Neural cell (in vitro differentiated cells): ENCODE measurements at regions not wholly inside any gene's neighbourhood (a gene's known extent, or its start where the extent isn't known, plus 50 kb on each side); places are given as distances from the start of the nearest gene placed in this dataset.

Experiments used
- H2AFZ ChIP-seq: fragments of 200-600, 300-800 bp; sonication (generic), shearing (Covaris generic); 2 replicates; pipeline ENCODE4 v1.6.0; 2014; ENCODE audit warnings: low read depth, mild to moderate bottlenecking, antibody characterized with exemption, low read length, moderate library complexity
- H3F3A ChIP-seq: fragments of 200-600 bp; shearing (Covaris generic); 2 replicates; pipeline ENCODE4 v1.6.1; 2016; ENCODE audit warnings: mild to moderate bottlenecking, moderate library complexity, mixed read lengths, antibody characterized with exemption, low read length; ENCODE audit not compliant: insufficient read depth, poor library complexity, severe bottlenecking
- H3K27ac ChIP-seq: fragments of 200-600, 300-800 bp; sonication (generic), shearing (Covaris generic); 2 replicates; pipeline ENCODE4 v1.5.1; 2014; ENCODE audit warnings: mild to moderate bottlenecking, low read length, moderate library complexity
- H3K27me3 ChIP-seq: fragments of 300-800, 200-600 bp; sonication (generic), shearing (Covaris generic); 2 replicates; pipeline ENCODE4 v1.6.0; 2014; ENCODE audit warnings: mild to moderate bottlenecking, low read depth, low read length, moderate library complexity; ENCODE audit not compliant: insufficient read depth
- H3K36me3 ChIP-seq: fragments of 300-800, 200-600 bp; sonication (generic), shearing (Covaris generic); 2 replicates; pipeline ENCODE4 v1.5.1; 2014; ENCODE audit warnings: mild to moderate bottlenecking, antibody characterized with exemption, low read length, moderate library complexity; ENCODE audit not compliant: insufficient read depth
- H3K4me2 ChIP-seq: fragments of 300-800, 200-600 bp; sonication (generic), shearing (Covaris generic); 2 replicates; pipeline ENCODE4 v1.6.0; 2014; ENCODE audit warnings: mild to moderate bottlenecking, low read length
- H3K4me3 ChIP-seq: fragments of 300-800, 200-600 bp; sonication (generic), shearing (Covaris generic); 2 replicates; pipeline ENCODE4 v1.5.1; 2014; ENCODE audit warnings: mild to moderate bottlenecking, low read length, moderate library complexity
- H3K79me2 ChIP-seq: fragments of 200-600 bp; shearing (Covaris generic); replicated peaks from 2 replicates; pipeline ENCODE4 v1.6.0; 2014; ENCODE audit warnings: mild to moderate bottlenecking, low read length, moderate library complexity; ENCODE audit not compliant: insufficient read depth
- H3K9ac ChIP-seq: fragments of 300-800, 200-600 bp; sonication (generic), shearing (Covaris generic); 2 replicates; pipeline ENCODE4 v1.6.1; 2016; ENCODE audit warnings: mild to moderate bottlenecking, low read length, mixed read lengths
- H3K9me2 ChIP-seq: fragments of 200-600 bp; shearing (Covaris generic); 2 replicates; pipeline ENCODE4 v1.6.1; 2016; ENCODE audit warnings: mild to moderate bottlenecking, low read length, mixed read lengths; ENCODE audit not compliant: insufficient read depth
- H3K9me3 ChIP-seq: fragments of 200-600, 300-800 bp; sonication (generic), shearing (Covaris generic); 2 replicates; pipeline ENCODE4 v1.6.1; 2016; ENCODE audit warnings: mild to moderate bottlenecking, mixed run types, low read length, moderate library complexity, mixed read lengths
- H4K20me1 ChIP-seq: fragments of 200-600 bp; shearing (Covaris generic); 2 replicates; pipeline ENCODE4 v1.6.1; 2016; ENCODE audit warnings: mild to moderate bottlenecking, mixed run types; ENCODE audit not compliant: insufficient read depth
- EP300 ChIP-seq: fragments of 450-650 bp; conservative IDR thresholded peaks from 2 replicates; pipeline ENCODE4 v1.6.1; 2014; ENCODE audit warnings: antibody characterized with exemption, mild to moderate bottlenecking, moderate library complexity; ENCODE audit not compliant: poor library complexity, severe bottlenecking
- EZH2 ChIP-seq: fragments of 200-600, 300-800 bp; shearing (Covaris generic), sonication (generic); IDR thresholded peaks from 2 replicates; pipeline ENCODE4 v1.6.1; 2014; ENCODE audit warnings: antibody characterized with exemption, low read length, borderline replicate concordance, mild to moderate bottlenecking; ENCODE audit not compliant: insufficient read depth, poor library complexity, severe bottlenecking
- MXI1 ChIP-seq: fragments of 450-650 bp; conservative IDR thresholded peaks from 2 replicates; pipeline ENCODE4 v1.6.1; 2014; ENCODE audit warnings: antibody characterized with exemption, mild to moderate bottlenecking; ENCODE audit not compliant: poor library complexity, severe bottlenecking
- POLR2AphosphoS5 ChIP-seq: IDR thresholded peaks from 2 replicates; pipeline ENCODE4 v1.6.1; 2012
- RAD21 ChIP-seq: fragments of 450-650 bp; conservative IDR thresholded peaks from 2 replicates; pipeline ENCODE4 v1.6.1; 2014; ENCODE audit warnings: antibody characterized with exemption, mild to moderate bottlenecking, moderate library complexity
- REST ChIP-seq: IDR thresholded peaks from 2 replicates; pipeline ENCODE4 v1.6.1; 2012; ENCODE audit warnings: borderline replicate concordance
- SMC3 ChIP-seq: fragments of 450-650 bp; conservative IDR thresholded peaks from 2 replicates; pipeline ENCODE4 v1.6.1; 2014; ENCODE audit warnings: antibody characterized with exemption, mild to moderate bottlenecking, moderate library complexity; ENCODE audit not compliant: poor library complexity
- TAF1 ChIP-seq: IDR thresholded peaks from 2 replicates; pipeline ENCODE4 v1.6.1; 2012; ENCODE audit warnings: low read depth
- TF ChIP-seq, protein P1 (sequence below): fragments of 450-650 bp; IDR thresholded peaks from 2 replicates; pipeline ENCODE4 v1.5.1; 2014; ENCODE audit warnings: antibody characterized with exemption, mild to moderate bottlenecking, moderate library complexity; ENCODE audit not compliant: poor library complexity, severe bottlenecking

GRCh38 chr4:137082061-137082460 lies 450.2 kb downstream of the PCDH18 start:
- Histone ChIP-seq H3K9me3 (no peaks in the 10 kb centered on the region), H3K27ac (no peak overlapping the region), H3K79me2 (no peaks in the 10 kb centered on the region), H3K9ac (no peak overlapping the region), H3K36me3 (no peaks in the 10 kb centered on the region), H3F3A (no peaks in the 10 kb centered on the region), H3K9me2 (no peaks in the 10 kb centered on the region), H3K4me2 (no peak overlapping the region), H3K4me3 (no peak overlapping the region), H3K27me3 (no peaks in the 10 kb centered on the region), H4K20me1 (no peaks in the 10 kb centered on the region), H2AFZ (no peak overlapping the region)
- TF ChIP-seq TAF1 (no peak), RAD21 (no peak), MXI1 (no peak), EP300 (no peak), SMC3 (no peak), POLR2AphosphoS5 (no peak), REST (no peak), EZH2 (no peak)
- TF ChIP-seq, protein P1, sequence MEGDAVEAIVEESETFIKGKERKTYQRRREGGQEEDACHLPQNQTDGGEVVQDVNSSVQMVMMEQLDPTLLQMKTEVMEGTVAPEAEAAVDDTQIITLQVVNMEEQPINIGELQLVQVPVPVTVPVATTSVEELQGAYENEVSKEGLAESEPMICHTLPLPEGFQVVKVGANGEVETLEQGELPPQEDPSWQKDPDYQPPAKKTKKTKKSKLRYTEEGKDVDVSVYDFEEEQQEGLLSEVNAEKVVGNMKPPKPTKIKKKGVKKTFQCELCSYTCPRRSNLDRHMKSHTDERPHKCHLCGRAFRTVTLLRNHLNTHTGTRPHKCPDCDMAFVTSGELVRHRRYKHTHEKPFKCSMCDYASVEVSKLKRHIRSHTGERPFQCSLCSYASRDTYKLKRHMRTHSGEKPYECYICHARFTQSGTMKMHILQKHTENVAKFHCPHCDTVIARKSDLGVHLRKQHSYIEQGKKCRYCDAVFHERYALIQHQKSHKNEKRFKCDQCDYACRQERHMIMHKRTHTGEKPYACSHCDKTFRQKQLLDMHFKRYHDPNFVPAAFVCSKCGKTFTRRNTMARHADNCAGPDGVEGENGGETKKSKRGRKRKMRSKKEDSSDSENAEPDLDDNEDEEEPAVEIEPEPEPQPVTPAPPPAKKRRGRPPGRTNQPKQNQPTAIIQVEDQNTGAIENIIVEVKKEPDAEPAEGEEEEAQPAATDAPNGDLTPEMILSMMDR = no peak

- Histone ChIP-seq H3K36me3 (no peaks in the 10 kb centered on the region), H3K4me3 (no peak overlapping the region), H3K79me2 (no peaks in the 10 kb centered on the region), H3K27ac (no peak overlapping the region), H2AFZ (no peak overlapping the region), H4K20me1 (no peaks in the 10 kb centered on the region), H3F3A (no peaks in the 10 kb centered on the region), H3K9me2 (no peaks in the 10 kb centered on the region), H3K9ac (no peak overlapping the region), H3K27me3 (no peaks in the 10 kb centered on the region), H3K9me3 (no peaks in the 10 kb centered on the region), H3K4me2 (no peak overlapping the region)
- no peak for TF ChIP-seq RAD21
- no peak for TF ChIP-seq EP300
- TF ChIP-seq POLR2AphosphoS5 = no peak
- TF ChIP-seq, protein P1 = no peak
Measured at GRCh38 chr4:137076908-137077307, 455.4 kb downstream of the PCDH18 start.
